ENCODE measurements at regions not wholly inside any gene's neighbourhood (a gene's known extent, or its start where the extent isn't known, plus 50 kb on each side); places are given as distances from the start of the nearest gene placed in this dataset.

DNA sequence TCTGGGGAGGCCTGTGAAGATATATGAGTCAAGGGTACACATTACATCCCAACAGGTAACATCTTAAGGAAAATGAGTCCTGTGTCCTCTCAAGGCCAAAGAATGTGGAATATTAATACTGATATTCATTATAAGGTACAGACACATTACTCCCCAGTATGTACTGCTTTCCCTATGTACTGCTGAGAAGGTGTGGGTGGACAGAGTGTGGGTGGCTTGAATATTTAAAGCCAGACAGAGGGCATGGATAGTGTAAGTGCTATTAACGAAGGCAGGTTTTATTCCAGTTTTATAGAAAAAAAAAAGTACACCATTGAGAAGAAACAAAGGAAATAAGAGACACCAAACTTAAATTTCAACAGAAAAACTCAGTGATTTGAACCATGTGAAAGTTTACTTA is 1054.4 kb downstream of the XPNPEP1 start:
- ChIA-PET CTCF (no interaction called here), POLR2A (no interaction called here)
- no peaks in the 10 kb centered on the region for H3K9me3 Mint-ChIP-seq (ENCODE audit: unreplicated experiment)
- Histone ChIP-seq H3K4me3 (ENCODE audit: low read depth, low read length) (no peak overlapping the region), H3K4me1 (no peaks in the 10 kb centered on the region), H3K27me3 (replicated peaks; ENCODE audit: control insufficient read depth, insufficient read depth, low read length) (no peaks in the 10 kb centered on the region), H3K36me3 (ENCODE audit: control insufficient read depth, insufficient read depth, low read length) (no peaks in the 10 kb centered on the region), H3K9me3 (no peaks in the 10 kb centered on the region)
- H3K27me3 Mint-ChIP-seq (ENCODE audit: insufficient read depth, unreplicated experiment) = peaks cover 7% of the 10 kb centered on the region
- H3K4me3 Mint-ChIP-seq (ENCODE audit: unreplicated experiment) = no peak overlapping the region
- DNase-seq = no peak
- no peak for TF ChIP-seq CTCF (IDR thresholded peaks at IDR 0.05; ENCODE audit: insufficient read depth in 1 of 2, low read depth in 1 of 2, low read length in 1 of 2, severe bottlenecking in 1 of 2, unreplicated experiment in 1 of 2)
- H3K27ac Mint-ChIP-seq (ENCODE audit: unreplicated experiment) = no peak overlapping the region
- no peaks in the 10 kb centered on the region for H3K4me1 Mint-ChIP-seq (ENCODE audit: low read depth, unreplicated experiment)
- intact Hi-C loops (cut with micrococcal nuclease; ENCODE audit: unreplicated experiment) = no loop called here
- BruUV-seq (replicated peaks) = no TSS peak
- no peaks in the 10 kb centered on the region for H3K36me3 Mint-ChIP-seq (ENCODE audit: insufficient read depth, unreplicated experiment)

DNA sequence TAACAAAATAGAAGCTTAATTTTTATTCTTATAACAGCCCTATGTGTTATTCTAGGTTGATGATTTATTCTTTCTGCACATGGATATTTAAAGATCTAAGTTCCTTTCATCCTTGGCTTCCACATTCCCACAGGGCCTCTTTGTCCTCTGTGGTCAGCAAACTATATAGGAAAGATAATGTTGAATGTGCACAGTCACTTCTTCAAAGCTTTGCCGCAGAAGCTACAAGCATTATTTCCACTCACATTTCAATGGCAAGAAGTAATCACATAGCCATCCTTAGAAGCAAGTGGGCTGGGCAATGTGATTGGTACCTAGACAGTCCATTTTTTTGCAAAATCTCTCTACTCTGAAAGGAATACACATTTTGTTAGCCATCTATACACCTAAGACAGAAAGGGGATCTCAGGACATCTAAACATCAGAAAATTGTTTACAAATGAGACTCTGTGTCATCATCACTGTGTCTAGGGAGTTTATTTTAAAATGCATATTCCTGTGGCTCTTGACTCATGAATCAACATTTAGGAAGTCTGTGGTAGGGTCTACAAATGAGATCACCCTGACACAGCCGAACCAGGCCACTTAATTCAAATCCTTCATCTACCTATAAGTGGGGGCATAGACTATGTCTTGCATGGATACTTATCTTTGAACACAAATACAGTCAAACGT is 1060.5 kb downstream of the XPNPEP1 start:
- no peaks in the 10 kb centered on the region for H3K9me3 Mint-ChIP-seq (ENCODE audit: unreplicated experiment)
- no peak overlapping the region for H3K27ac Mint-ChIP-seq (ENCODE audit: unreplicated experiment)
- CTCF ChIA-PET = no interaction called here
- DNase-seq = no peak
- no TSS peak for BruUV-seq (replicated peaks)
- intact Hi-C loops (cut with micrococcal nuclease; ENCODE audit: unreplicated experiment) = no loop called here
- no peaks in the 10 kb centered on the region for H3K27me3 Mint-ChIP-seq (ENCODE audit: insufficient read depth, unreplicated experiment)
- Histone ChIP-seq H3K36me3 (ENCODE audit: control insufficient read depth, insufficient read depth, low read length) (no peaks in the 10 kb centered on the region), H3K9me3 (no peaks in the 10 kb centered on the region), H3K4me1 (no peaks in the 10 kb centered on the region), H3K4me3 (ENCODE audit: low read depth, low read length) (no peak overlapping the region), H3K27me3 (replicated peaks; ENCODE audit: control insufficient read depth, insufficient read depth, low read length) (no peaks in the 10 kb centered on the region)
- H3K36me3 Mint-ChIP-seq (ENCODE audit: insufficient read depth, unreplicated experiment) = no peaks in the 10 kb centered on the region
- no peaks in the 10 kb centered on the region for H3K4me1 Mint-ChIP-seq (ENCODE audit: low read depth, unreplicated experiment)
- TF ChIP-seq CTCF (IDR thresholded peaks at IDR 0.05; ENCODE audit: insufficient read depth in 1 of 2, low read depth in 1 of 2, low read length in 1 of 2, severe bottlenecking in 1 of 2, unreplicated experiment in 1 of 2) = no peak
- POLR2A ChIA-PET = no interaction called here
- no peak overlapping the region for H3K4me3 Mint-ChIP-seq (ENCODE audit: unreplicated experiment)

DNA sequence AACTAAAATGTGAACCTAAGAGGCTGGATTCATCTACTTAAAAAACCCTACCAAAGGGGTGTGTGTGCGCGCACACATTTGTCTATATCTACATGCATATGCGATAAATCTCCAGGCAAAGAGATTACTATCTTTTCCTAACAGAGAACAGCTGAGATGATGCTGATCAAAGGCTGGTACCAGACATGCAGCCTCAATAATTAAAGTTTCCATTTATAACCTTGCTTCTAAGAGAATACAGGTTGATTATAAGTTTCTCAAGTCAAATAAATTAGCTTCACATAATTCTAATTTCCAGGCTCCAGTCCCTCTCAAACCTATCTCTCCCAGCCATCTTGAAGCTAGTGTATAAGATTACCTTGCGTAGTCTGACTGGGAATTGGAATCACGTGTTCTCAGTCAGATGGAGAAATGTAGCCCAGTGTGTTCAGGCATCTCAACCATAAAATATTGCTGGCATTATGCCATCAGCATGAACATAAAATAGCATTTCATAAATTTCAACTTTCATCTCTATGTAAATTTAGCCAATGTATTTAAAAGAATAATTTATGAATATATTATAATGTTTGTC is 1062.0 kb downstream of the XPNPEP1 start:
- H3K27ac Mint-ChIP-seq (ENCODE audit: unreplicated experiment) = no peak overlapping the region
- Histone ChIP-seq H3K36me3 (ENCODE audit: control insufficient read depth, insufficient read depth, low read length) (no peaks in the 10 kb centered on the region), H3K4me1 (no peaks in the 10 kb centered on the region), H3K4me3 (ENCODE audit: low read depth, low read length) (no peak overlapping the region), H3K27me3 (replicated peaks; ENCODE audit: control insufficient read depth, insufficient read depth, low read length) (no peaks in the 10 kb centered on the region), H3K9me3 (no peaks in the 10 kb centered on the region)
- no TSS peak for BruUV-seq (replicated peaks)
- CTCF ChIA-PET = no interaction called here
- no peak overlapping the region for H3K4me3 Mint-ChIP-seq (ENCODE audit: unreplicated experiment)
- no peaks in the 10 kb centered on the region for H3K36me3 Mint-ChIP-seq (ENCODE audit: insufficient read depth, unreplicated experiment)
- no peaks in the 10 kb centered on the region for H3K4me1 Mint-ChIP-seq (ENCODE audit: low read depth, unreplicated experiment)
- TF ChIP-seq CTCF (IDR thresholded peaks at IDR 0.05; ENCODE audit: insufficient read depth in 1 of 2, low read depth in 1 of 2, low read length in 1 of 2, severe bottlenecking in 1 of 2, unreplicated experiment in 1 of 2) = no peak
- DNase-seq = no peak
- no peaks in the 10 kb centered on the region for H3K9me3 Mint-ChIP-seq (ENCODE audit: unreplicated experiment)
- intact Hi-C loops (cut with micrococcal nuclease; ENCODE audit: unreplicated experiment) = no loop called here
- no peaks in the 10 kb centered on the region for H3K27me3 Mint-ChIP-seq (ENCODE audit: insufficient read depth, unreplicated experiment)
- POLR2A ChIA-PET = no interaction called here
